ENCODE measurements at regions not wholly inside any gene's neighbourhood (a gene's known extent, or its start where the extent isn't known, plus 50 kb on each side); places are given as distances from the start of the nearest gene placed in this dataset.

- Histone ChIP-seq H3K9me3 (ENCODE audit: severe bottlenecking) (no peaks in the 10 kb centered on the region), H3K4me3 (ENCODE audit: severe bottlenecking) (no peak overlapping the region), H3K27ac (ENCODE audit: poor library complexity, severe bottlenecking) (no peak overlapping the region), H3K36me3 (ENCODE audit: low read depth) (no peaks in the 10 kb centered on the region), H3K27me3 (ENCODE audit: insufficient read depth, poor library complexity, severe bottlenecking) (no peaks in the 10 kb centered on the region), H3K4me1 (ENCODE audit: insufficient read depth, poor library complexity, severe bottlenecking) (peaks cover 1% of the 10 kb centered on the region)
- ATAC-seq (ENCODE audit: low read depth) (no peak), DNase-seq (ENCODE audit: low spot score) (no peak)
- TF ChIP-seq CTCF (IDR thresholded peaks at IDR 0.05; ENCODE audit: poor library complexity, severe bottlenecking) = no peak
Measured at GRCh38 chr4:11534623-11535302, 106.1 kb upstream of the HS3ST1 start.

- Histone ChIP-seq H3K9me3 (ENCODE audit: severe bottlenecking) (no peaks in the 10 kb centered on the region), H3K36me3 (ENCODE audit: low read depth) (no peaks in the 10 kb centered on the region), H3K4me1 (ENCODE audit: insufficient read depth, poor library complexity, severe bottlenecking) (peaks cover 9% of the 10 kb centered on the region), H3K27me3 (ENCODE audit: insufficient read depth, poor library complexity, severe bottlenecking) (no peaks in the 10 kb centered on the region), H3K4me3 (ENCODE audit: severe bottlenecking) (no peak overlapping the region), H3K27ac (ENCODE audit: poor library complexity, severe bottlenecking) (no peak overlapping the region)
- ATAC-seq (ENCODE audit: low read depth) (no peak), DNase-seq (ENCODE audit: low spot score) (no peak)
- TF ChIP-seq CTCF (IDR thresholded peaks at IDR 0.05; ENCODE audit: poor library complexity, severe bottlenecking) = no peak
Measured at GRCh38 chr4:11532138-11532537, 103.4 kb upstream of the HS3ST1 start.

- Histone ChIP-seq H3K4me3 (ENCODE audit: severe bottlenecking) (no peak overlapping the region), H3K27me3 (ENCODE audit: insufficient read depth, poor library complexity, severe bottlenecking) (no peaks in the 10 kb centered on the region), H3K4me1 (ENCODE audit: insufficient read depth, poor library complexity, severe bottlenecking) (peaks cover 20% of the 10 kb centered on the region), H3K9me3 (ENCODE audit: severe bottlenecking) (no peaks in the 10 kb centered on the region), H3K36me3 (ENCODE audit: low read depth) (no peaks in the 10 kb centered on the region), H3K27ac (ENCODE audit: poor library complexity, severe bottlenecking) (peak overlapping the region; percentile 18)
- no peak for TF ChIP-seq CTCF (IDR thresholded peaks at IDR 0.05; ENCODE audit: poor library complexity, severe bottlenecking)
- DNase-seq (ENCODE audit: low spot score) = no peak
- ATAC-seq (ENCODE audit: low read depth) = peak; percentile 94
Measured at GRCh38 chr4:11529625-11530201, 101.0 kb upstream of the HS3ST1 start.

DNA sequence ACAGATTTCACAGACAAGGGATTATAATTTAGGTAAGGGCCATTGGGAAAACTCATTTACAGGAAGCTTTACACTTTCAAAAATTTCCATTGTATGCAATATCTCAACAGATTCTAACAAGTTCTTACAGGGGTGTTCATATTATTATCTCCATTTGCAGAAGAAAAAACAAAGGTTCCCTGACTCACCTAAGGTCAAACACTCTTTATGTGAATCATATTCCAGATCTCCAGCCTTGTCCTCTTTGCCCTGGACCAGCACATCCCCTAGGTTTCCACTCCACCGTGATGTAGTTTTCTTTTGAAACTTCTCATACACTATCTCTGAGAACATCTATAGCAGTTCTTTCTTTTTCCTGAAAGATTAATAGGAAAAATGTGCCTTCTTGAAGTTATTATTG lies 96.4 kb upstream of the HS3ST1 start:
- no peaks in the 10 kb centered on the region for H3K36me3 ChIP-seq (ENCODE audit: low read depth)
- no peaks in the 10 kb centered on the region for H3K9me3 ChIP-seq (ENCODE audit: severe bottlenecking)
- H3K4me1 ChIP-seq (ENCODE audit: insufficient read depth, poor library complexity, severe bottlenecking) = peaks cover 26% of the 10 kb centered on the region
- no peaks in the 10 kb centered on the region for H3K27me3 ChIP-seq (ENCODE audit: insufficient read depth, poor library complexity, severe bottlenecking)
- TF ChIP-seq CTCF (IDR thresholded peaks at IDR 0.05; ENCODE audit: poor library complexity, severe bottlenecking) = no peak
- H3K27ac ChIP-seq (ENCODE audit: poor library complexity, severe bottlenecking) = peak overlapping the region; percentile 66
- no peak overlapping the region for H3K4me3 ChIP-seq (ENCODE audit: severe bottlenecking)
- ATAC-seq (ENCODE audit: low read depth) = peak; percentile 84
- DNase-seq (ENCODE audit: low spot score) = no peak

- Histone ChIP-seq H3K9me3 (ENCODE audit: severe bottlenecking) (no peaks in the 10 kb centered on the region), H3K4me1 (ENCODE audit: insufficient read depth, poor library complexity, severe bottlenecking) (no peaks in the 10 kb centered on the region), H3K4me3 (ENCODE audit: severe bottlenecking) (no peak overlapping the region), H3K27me3 (ENCODE audit: insufficient read depth, poor library complexity, severe bottlenecking) (no peaks in the 10 kb centered on the region), H3K27ac (ENCODE audit: poor library complexity, severe bottlenecking) (no peak overlapping the region), H3K36me3 (ENCODE audit: low read depth) (no peaks in the 10 kb centered on the region)
- DNase-seq (ENCODE audit: low spot score) (no peak), ATAC-seq (ENCODE audit: low read depth) (no peak)
- no peak for TF ChIP-seq CTCF (IDR thresholded peaks at IDR 0.05; ENCODE audit: poor library complexity, severe bottlenecking)
Measured at GRCh38 chr4:11518754-11519153, 90.1 kb upstream of the HS3ST1 start.

Measured in RWPE2 (cell line).